WTC11 (cell line): ENCODE measurements at regions not wholly inside any gene's neighbourhood (a gene's known extent, or its start where the extent isn't known, plus 50 kb on each side); places are given as distances from the start of the nearest gene placed in this dataset.

Source experiments
- ETV6 ChIP-seq: sonication (generic); formaldehyde crosslinking; IDR thresholded peaks from 2 replicates; pipeline ENCODE4 v1.8.1; 2022; ENCODE audit warnings: mild to moderate bottlenecking, missing genetic modification reagents
- TF ChIP-seq, protein P1 (sequence below): fragments of 200-600 bp; IDR thresholded peaks from 2 replicates; pipeline ENCODE4 v1.8.0; 2022; ENCODE audit warnings: antibody characterized with exemption

- TF ChIP-seq, protein P1, sequence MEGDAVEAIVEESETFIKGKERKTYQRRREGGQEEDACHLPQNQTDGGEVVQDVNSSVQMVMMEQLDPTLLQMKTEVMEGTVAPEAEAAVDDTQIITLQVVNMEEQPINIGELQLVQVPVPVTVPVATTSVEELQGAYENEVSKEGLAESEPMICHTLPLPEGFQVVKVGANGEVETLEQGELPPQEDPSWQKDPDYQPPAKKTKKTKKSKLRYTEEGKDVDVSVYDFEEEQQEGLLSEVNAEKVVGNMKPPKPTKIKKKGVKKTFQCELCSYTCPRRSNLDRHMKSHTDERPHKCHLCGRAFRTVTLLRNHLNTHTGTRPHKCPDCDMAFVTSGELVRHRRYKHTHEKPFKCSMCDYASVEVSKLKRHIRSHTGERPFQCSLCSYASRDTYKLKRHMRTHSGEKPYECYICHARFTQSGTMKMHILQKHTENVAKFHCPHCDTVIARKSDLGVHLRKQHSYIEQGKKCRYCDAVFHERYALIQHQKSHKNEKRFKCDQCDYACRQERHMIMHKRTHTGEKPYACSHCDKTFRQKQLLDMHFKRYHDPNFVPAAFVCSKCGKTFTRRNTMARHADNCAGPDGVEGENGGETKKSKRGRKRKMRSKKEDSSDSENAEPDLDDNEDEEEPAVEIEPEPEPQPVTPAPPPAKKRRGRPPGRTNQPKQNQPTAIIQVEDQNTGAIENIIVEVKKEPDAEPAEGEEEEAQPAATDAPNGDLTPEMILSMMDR: no peak
- TF ChIP-seq ETV6 (CRISPR knock-in tag): no peak
These were observed 468.6 kb upstream of the SYT1 start for GRCh38 chr12:78395961-78396360.
